Endodermal cell (in vitro differentiated cells): ENCODE measurements at regions not wholly inside any gene's neighbourhood (a gene's known extent, or its start where the extent isn't known, plus 50 kb on each side); places are given as distances from the start of the nearest gene placed in this dataset.

ENCODE experiments used
- DNase-seq: peaks from one replicate; pipeline ENCODE4 v3.0.0-alpha.2; 2017
- H3K27ac ChIP-seq: 2 replicates; pipeline ENCODE4 v1.5.1; 2013; ENCODE audit warnings: mild to moderate bottlenecking, low read depth, low read length, moderate library complexity
- H3K27me3 ChIP-seq: 2 replicates; pipeline ENCODE4 v1.6.1; 2013; ENCODE audit warnings: mild to moderate bottlenecking, low read length, moderate library complexity; ENCODE audit not compliant: insufficient read depth, control insufficient read depth, poor library complexity, severe bottlenecking
- H3K36me3 ChIP-seq: 2 replicates; pipeline ENCODE4 v1.7.0; 2013; ENCODE audit warnings: mild to moderate bottlenecking, low read length, moderate library complexity; ENCODE audit not compliant: control insufficient read depth, insufficient read depth
- H3K4me1 ChIP-seq: one replicate; pipeline ENCODE4 v1.7.0; 2013; ENCODE audit warnings: low read length; ENCODE audit not compliant: control insufficient read depth, insufficient read depth
- H3K4me3 ChIP-seq: 2 replicates; pipeline ENCODE4 v1.5.1; 2013; ENCODE audit warnings: mild to moderate bottlenecking, low read length, moderate library complexity
- H3K9ac ChIP-seq: 2 replicates; pipeline ENCODE4 v1.6.1; 2013; ENCODE audit warnings: mild to moderate bottlenecking, low read length, moderate library complexity; ENCODE audit not compliant: poor library complexity, severe bottlenecking; ENCODE audit errors: extremely low read depth
- H3K9me3 ChIP-seq: 2 replicates; pipeline ENCODE4 v1.6.1; 2013; ENCODE audit warnings: mild to moderate bottlenecking, low read length, moderate library complexity; ENCODE audit not compliant: control insufficient read depth
- H3K27ac Mint-ChIP-seq: 2 replicates; pipeline ENCODE4 v1.8.0; 2020; ENCODE audit warnings: mixed read lengths
- H3K27me3 Mint-ChIP-seq: 2 replicates; pipeline ENCODE4 v1.8.0; 2021; ENCODE audit warnings: mild to moderate bottlenecking, mixed read lengths; ENCODE audit not compliant: insufficient read depth
- H3K36me3 Mint-ChIP-seq: 2 replicates; pipeline ENCODE4 v1.8.0; 2020; ENCODE audit warnings: low read depth, mixed read lengths
- H3K4me1 Mint-ChIP-seq: 2 replicates; pipeline ENCODE4 v1.8.0; 2020; ENCODE audit warnings: mixed read lengths
- H3K4me3 Mint-ChIP-seq: 2 replicates; pipeline ENCODE4 v1.8.0; 2020; ENCODE audit warnings: mild to moderate bottlenecking, moderate library complexity, mixed read lengths
- H3K9me3 Mint-ChIP-seq: 2 replicates; pipeline ENCODE4 v1.8.0; 2020; ENCODE audit warnings: mild to moderate bottlenecking, mixed read lengths
- CTCF ChIP-seq: fragments of 200-600 bp; sonication (generic); conservative IDR thresholded peaks from 2 replicates; pipeline ENCODE4 v1.5.0; 2021; ENCODE audit warnings: antibody characterized with exemption, mild to moderate bottlenecking
- WGBS, 2 experiments: methylation state at CpG; one replicate each; pipeline versions ENCODE4 v1.1.5 to v1.1.7; 2013; ENCODE audit warnings: missing lambda C conversion rate in 2 of 2, mixed read lengths in 1 of 2; ENCODE audit not compliant: insufficient coverage in 1 of 2, insufficient read length in 1 of 2; 5-methylcytosine and 5-hydroxymethylcytosine counted together

GRCh38 chr17:79545251-79546005, 65.4 kb downstream of the RBFOX3 start:
- no peaks in the 10 kb centered on the region for H3K36me3 ChIP-seq
- no peaks in the 10 kb centered on the region for H3K4me1 ChIP-seq
- no peaks in the 10 kb centered on the region for H3K27me3 Mint-ChIP-seq
- no peak overlapping the region for H3K4me3 Mint-ChIP-seq
- no peak overlapping the region for H3K4me3 ChIP-seq
- H3K27ac Mint-ChIP-seq, result no peak overlapping the region
- H3K36me3 Mint-ChIP-seq, result no peaks in the 10 kb centered on the region
- WGBS, 2 experiments, result 90 to 91% methylated on average over 17 to 20 of the region's 20 CpGs
- H3K27ac ChIP-seq, result no peak overlapping the region
- no peaks in the 10 kb centered on the region for H3K9me3 ChIP-seq
- H3K9me3 Mint-ChIP-seq, result no peaks in the 10 kb centered on the region
- no peak for TF ChIP-seq CTCF
- H3K27me3 ChIP-seq, result no peaks in the 10 kb centered on the region
- H3K9ac ChIP-seq, result no peak overlapping the region
- no peak for DNase-seq
- H3K4me1 Mint-ChIP-seq, result peaks cover 9% of the 10 kb centered on the region

- Histone ChIP-seq H3K9me3 (no peaks in the 10 kb centered on the region), H3K4me3 (no peak overlapping the region), H3K36me3 (no peaks in the 10 kb centered on the region), H3K4me1 (no peaks in the 10 kb centered on the region), H3K9ac (no peak overlapping the region), H3K27me3 (no peaks in the 10 kb centered on the region), H3K27ac (no peak overlapping the region)
- Mint-ChIP-seq H3K9me3 (no peaks in the 10 kb centered on the region), H3K27ac (no peak overlapping the region), H3K36me3 (no peaks in the 10 kb centered on the region), H3K27me3 (no peaks in the 10 kb centered on the region), H3K4me1 (peaks cover 3% of the 10 kb centered on the region), H3K4me3 (no peak overlapping the region)
- DNase-seq, result no peak
- TF ChIP-seq CTCF, result no peak
- 88 to 93% methylated on average over 10 to 18 of the region's 19 CpGs for WGBS, 2 experiments
These were observed 66.5 kb downstream of the RBFOX3 start for GRCh38 chr17:79544142-79544914.

- no peaks in the 10 kb centered on the region for H3K9me3 Mint-ChIP-seq
- TF ChIP-seq CTCF, result no peak
- no peak overlapping the region for H3K4me3 Mint-ChIP-seq
- Histone ChIP-seq H3K9ac (no peak overlapping the region), H3K27me3 (no peaks in the 10 kb centered on the region), H3K9me3 (no peaks in the 10 kb centered on the region), H3K4me1 (no peaks in the 10 kb centered on the region), H3K36me3 (no peaks in the 10 kb centered on the region), H3K4me3 (no peak overlapping the region), H3K27ac (no peak overlapping the region)
- no peaks in the 10 kb centered on the region for H3K27me3 Mint-ChIP-seq
- no peaks in the 10 kb centered on the region for H3K4me1 Mint-ChIP-seq
- no peak overlapping the region for H3K27ac Mint-ChIP-seq
- no peaks in the 10 kb centered on the region for H3K36me3 Mint-ChIP-seq
- DNase-seq, result no peak
- WGBS, 2 experiments, result 91 to 98% methylated on average over 11 to 15 of the region's 15 CpGs
These were observed 67.3 kb downstream of the RBFOX3 start for GRCh38 chr17:79543531-79543930.
